GM21786 (cell line): ENCODE measurements at regions not wholly inside any gene's neighbourhood (a gene's known extent, or its start where the extent isn't known, plus 50 kb on each side); places are given as distances from the start of the nearest gene placed in this dataset.

Experiments
- ATAC-seq: cut with Tn5 transposase; IDR thresholded peaks from one replicate; pipeline ENCODE4 v1.9.1; 2021; ENCODE audit not compliant: unreplicated experiment

DNA sequence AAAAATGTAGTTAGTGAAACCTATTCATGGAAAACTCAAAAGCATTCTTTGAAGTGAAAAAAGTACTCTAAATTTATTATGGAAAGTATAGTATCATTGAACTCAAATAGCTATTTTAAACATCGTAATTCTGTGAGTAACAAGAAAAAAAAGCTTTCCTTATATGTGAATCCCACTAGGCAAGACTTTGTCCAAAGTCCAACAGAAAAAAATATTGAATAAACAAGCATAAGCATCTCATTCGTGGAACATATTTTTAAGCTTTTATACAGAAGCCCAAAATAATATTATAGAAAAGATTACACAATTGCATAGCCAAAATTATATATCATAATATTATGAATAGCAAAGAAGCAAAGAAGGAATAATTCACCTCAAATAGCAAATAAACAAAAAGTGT lies 79.4 kb upstream of the IFNE start:
- no peak for ATAC-seq

GRCh38 chr9:21564175-21564574 lies 82.1 kb upstream of the IFNE start:
- no peak for ATAC-seq

DNA sequence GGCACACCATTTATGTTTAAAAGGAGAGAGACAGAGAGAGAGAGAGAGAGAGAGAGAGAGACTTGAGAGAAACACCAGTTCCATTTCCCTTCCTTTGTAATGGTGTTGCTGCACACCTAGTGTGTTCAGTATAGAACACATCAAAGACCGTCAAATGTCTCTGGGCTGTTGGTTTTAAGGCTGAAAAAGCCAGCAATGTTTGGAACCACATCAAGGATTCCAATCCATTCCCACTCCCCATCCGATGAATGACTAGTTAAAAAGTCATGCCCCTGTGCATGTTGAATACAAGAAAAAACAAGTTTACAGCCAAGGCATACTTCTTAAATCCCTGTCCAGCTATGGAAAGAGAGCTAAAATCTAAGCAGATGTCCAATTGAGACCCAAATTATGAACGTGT lies 83.0 kb upstream of the IFNE start:
- ATAC-seq: no peak

- ATAC-seq: no peak
Observed at GRCh38 chr9:21567926-21568325, 85.8 kb upstream of the IFNE start.

DNA sequence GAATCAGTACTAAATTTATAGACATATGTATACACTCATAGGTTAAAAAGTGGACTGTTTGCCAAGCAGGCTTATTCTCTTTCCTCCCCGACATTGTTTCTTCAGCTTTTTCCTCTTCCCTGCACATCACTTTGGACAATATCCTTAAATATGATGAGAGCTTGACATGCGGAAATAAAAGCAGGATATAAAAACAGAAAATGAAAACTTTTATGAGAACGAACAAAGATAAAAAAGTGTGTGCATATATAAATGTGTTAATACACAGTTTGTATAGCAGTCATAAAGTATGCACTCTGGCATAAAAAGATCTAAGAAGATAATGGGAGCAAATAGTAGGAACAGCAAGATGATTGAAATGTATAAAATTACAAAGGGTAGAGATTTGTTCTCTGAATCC lies 86.4 kb upstream of the IFNE start:
- ATAC-seq: no peak

- no peak for ATAC-seq
Observed at GRCh38 chr9:21569721-21570120, 87.6 kb upstream of the IFNE start.

DNA sequence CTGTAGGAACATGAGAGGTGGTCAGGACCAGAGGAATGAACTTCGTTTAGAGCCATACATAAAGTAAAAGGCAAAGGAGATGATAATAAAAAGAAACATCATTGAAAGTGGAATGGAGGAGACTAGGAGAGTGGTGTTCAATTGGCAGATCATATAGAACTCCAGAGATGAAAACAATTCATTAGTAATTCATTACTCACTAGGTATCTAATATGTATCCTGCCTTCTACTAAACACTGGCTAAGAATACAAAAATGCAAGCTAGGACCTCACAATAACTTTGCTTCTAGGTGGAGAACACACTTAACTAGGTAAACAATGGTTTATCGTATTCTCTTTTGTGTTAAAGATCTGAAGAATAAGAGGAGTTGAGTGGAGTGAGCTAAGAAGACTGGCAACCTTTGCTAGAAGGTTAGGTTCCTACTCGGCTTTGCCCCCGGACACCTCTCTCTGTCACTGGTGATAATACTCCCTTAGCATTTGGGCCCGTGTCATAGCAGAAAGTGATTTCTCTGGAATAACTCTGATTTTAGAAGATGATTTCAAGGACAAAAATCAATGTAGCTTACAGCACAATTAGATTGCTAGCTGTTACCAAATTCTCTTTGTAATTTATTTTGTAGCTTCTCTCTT lies 88.6 kb upstream of the IFNE start:
- ATAC-seq: no peak

DNA sequence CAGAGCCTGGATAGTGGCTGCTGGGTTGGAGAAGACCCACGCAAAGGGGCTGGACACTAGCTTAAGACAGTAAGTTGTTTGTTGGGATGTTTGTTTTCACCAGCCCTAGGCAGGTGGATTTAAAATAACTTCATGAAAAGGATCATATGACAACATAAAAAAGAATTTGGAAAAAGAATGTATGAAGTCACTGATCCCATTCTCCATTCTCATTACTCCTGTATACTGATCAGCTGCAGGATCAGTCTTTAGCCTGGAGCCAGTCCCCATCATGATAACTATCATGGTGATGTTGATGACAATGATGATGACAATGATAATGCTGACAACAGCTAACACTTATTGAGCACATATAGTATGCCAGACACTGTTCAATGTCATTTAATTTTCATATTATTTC lies 92.1 kb upstream of the IFNE start:
- no peak for ATAC-seq

GRCh38 chr9:21576331-21577189 lies 94.4 kb upstream of the IFNE start:
- peak; percentile 64 for ATAC-seq

GRCh38 chr9:21579247-21579671 lies 97.1 kb upstream of the IFNE start:
- no peak for ATAC-seq

- ATAC-seq: no peak
Observed at GRCh38 chr9:21579743-21580142, 97.6 kb upstream of the IFNE start.

GRCh38 chr9:21580636-21581378 lies 98.7 kb upstream of the IFNE start:
- no peak for ATAC-seq

DNA sequence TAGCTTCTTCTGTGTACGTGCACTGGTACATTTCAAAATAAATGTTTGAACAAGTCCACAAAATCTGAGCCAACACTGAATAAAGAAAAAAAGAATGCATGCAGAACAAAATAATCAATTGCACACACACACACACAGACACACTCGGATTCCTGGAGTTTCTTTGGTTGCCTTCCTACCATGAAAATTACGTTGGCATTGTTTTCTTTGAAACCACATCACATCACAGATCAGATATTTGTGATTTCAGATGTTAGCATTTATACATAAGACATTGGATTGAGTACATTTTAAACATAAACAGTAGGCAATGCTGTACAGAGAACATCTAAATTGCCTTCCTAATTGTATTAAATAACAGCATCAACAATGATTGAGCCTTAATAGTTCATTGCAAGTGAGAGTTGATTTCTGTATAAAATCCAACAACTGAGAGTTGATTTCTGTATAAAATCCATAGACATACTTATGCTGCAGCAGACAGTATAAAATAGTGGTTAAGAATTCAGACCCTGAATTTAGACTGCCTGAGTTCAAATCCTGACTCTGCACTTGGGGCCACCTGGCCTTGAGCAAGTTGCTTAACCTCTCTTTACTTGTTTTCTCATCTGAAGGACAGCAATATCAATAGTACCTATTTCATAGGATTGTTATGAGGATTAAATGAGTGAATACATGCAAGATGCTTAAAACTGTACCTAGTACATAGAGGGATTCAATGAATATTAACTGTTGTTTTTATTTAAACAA lies 101.7 kb upstream of the IFNE start:
- ATAC-seq: no peak

DNA sequence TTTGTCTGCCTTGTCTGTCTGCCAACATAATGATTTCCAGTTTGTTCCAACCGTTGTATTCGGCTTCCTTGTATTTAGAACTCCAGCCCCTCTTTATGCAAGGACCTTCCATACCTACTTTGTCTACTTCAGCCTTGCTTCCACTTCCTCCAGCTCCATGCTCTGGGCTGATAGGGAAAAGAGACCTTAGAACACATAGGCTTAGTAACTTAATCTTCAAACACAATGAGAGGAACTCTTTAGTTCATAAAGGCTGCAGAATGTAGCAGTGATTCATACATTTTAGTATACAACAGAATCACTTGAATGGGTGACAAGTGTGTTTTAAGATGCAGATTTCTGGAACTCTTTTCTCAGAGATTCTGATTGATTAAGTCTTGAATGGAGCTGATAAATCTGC lies 102.8 kb upstream of the IFNE start:
- no peak for ATAC-seq

GRCh38 chr9:21585756-21586752 lies 103.9 kb upstream of the IFNE start:
- no peak for ATAC-seq

DNA sequence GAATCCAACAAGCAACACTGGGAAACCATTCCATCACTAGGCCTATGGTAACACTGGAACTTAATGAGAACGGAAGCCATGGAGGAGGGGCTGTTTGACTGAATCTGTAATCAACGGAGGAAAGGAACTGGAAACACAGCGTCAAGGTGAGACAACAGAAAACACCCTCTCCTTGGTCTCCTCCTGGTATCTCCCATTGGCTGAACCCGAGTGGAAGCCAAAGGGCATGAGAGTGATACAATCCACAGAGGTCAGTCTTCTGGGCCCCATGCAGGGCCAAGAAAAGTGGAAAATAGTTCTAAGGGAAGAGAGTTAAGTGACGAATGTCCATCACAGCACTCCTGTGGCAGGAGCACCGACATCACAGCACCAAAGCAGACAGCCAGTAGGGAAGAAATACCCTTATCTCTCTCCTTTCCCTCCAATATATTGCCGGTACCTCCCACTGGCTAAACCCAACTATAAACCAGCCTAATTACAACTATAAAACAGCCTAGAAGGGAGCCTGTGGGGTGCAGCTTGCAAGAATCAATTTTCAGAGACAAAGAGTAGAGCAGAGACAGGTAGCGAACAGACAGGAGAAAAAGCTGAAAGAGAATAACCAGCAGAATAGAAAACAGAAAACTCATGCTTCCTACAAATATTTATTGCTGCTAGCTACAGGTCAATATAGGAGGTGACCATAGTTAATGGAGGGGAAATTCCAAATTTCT lies 107.4 kb upstream of the IFNE start:
- no peak for ATAC-seq

DNA sequence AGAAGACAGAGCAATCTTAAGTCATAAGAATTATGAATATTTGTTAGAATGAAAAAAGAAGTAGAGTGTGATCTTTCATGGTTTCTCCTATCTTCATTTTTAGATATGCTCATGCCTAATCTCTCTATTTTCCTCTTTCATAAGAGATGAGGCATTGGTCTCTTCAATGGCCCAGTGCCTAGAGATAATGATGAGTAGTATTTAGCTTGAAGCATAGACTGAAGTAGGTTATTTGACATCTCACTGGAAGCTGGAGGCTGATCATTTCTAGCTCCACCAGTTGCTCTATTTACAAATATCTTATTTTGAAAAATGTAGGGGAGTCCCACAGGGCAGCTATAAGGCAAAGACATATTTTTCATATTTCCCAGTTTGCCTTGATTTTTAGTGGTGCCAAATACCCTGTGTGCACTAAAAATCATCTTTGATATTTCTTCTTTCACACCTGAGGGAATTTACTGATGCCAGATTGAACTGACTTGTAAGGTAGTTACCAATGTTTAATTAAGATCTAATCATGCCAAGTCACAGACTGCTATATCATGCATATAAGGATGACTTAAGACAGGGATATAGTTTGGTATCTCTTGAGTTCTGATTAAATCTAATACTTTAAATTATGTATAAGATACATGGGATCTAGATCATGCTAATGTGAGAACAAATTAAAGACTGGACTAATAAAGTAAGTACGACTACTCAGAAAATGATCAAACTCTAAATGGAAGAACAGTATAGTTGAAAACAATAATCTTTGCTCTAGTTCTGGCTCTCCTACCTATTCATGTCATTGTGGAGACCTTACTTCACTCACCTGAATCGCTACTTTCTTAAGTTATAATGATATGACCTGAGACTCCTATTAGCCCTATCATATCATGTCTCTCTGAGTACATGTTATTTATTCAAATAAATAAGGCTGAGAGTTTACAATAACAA lies 108.2 kb upstream of the IFNE start:
- ATAC-seq: no peak
